ENCODE measurements at regions not wholly inside any gene's neighbourhood (a gene's known extent, or its start where the extent isn't known, plus 50 kb on each side); places are given as distances from the start of the nearest gene placed in this dataset.

DNA sequence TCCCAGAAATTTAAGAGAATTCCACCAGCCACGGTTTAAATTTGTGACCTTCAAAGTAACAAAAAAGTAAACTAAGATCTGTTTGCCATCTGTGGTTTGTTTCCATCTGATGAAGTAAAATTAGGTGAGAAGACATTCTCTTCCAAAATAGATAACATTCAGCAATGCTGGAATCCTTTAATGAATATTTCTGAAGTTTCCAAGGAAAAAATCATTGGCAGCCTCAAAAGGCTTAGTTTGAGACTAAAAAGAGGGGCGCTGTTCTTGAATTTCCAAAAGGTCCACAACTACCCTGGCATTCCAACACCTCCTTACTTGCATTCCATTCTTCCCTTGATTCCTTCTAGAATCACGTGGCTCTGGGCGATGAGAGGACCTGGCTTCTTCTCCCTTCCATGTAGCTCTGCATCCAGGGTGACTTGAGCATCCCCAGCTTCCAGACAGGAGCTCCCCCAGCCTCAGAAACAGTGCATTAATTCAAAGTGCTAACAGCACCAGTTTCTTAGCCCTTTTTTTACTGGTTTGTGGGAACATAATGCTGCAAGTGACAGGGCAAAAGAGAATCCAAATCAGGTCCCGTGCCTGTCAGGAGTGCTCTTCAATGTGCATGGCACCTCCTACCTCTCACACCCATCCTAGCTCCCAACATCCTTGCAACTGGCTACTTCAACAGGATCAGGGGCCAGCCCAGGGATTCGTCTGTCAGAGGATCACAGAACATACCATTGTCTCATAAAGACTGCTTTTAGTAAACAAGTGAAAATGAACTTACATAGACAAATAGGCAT is 191.5 kb upstream of the S1PR3 start:
- no peak for DNase-seq

GRCh38 chr9:88800329-88800682 is 191.0 kb upstream of the S1PR3 start:
- DNase-seq = no peak

GRCh38 chr9:88801214-88801796 is 190.0 kb upstream of the S1PR3 start:
- DNase-seq = no peak

DNA sequence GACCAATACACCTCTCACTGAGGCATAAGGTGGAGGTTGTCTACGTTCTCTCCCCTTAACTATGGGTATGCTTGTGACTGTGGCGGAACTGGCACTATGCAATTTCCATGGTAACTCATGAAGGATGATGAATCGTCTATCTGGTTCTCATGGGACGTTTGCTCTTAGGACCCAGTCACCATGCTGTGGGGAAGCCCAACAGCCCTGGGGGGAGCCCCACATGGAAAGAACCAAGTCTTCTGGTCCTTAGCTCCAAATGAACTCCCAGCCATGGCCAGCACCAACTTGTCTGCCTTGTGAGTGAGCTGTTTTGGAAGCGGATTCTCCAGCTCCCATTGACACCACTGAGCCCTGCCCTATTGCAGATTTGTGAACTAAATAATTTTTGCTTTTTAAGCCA is 188.7 kb upstream of the S1PR3 start:
- DNase-seq = no peak

GRCh38 chr9:88803546-88804253 is 187.6 kb upstream of the S1PR3 start:
- peak; percentile 61 for DNase-seq

- DNase-seq = no peak
Observed at GRCh38 chr9:88804254-88804596, 187.0 kb upstream of the S1PR3 start.

GRCh38 chr9:88805217-88805943 is 185.9 kb upstream of the S1PR3 start:
- no peak for DNase-seq

- no peak for DNase-seq
Observed at GRCh38 chr9:88807426-88807825, 183.8 kb upstream of the S1PR3 start.

- DNase-seq = peak; percentile 18
Observed at GRCh38 chr9:88808019-88808656, 183.1 kb upstream of the S1PR3 start.

DNA sequence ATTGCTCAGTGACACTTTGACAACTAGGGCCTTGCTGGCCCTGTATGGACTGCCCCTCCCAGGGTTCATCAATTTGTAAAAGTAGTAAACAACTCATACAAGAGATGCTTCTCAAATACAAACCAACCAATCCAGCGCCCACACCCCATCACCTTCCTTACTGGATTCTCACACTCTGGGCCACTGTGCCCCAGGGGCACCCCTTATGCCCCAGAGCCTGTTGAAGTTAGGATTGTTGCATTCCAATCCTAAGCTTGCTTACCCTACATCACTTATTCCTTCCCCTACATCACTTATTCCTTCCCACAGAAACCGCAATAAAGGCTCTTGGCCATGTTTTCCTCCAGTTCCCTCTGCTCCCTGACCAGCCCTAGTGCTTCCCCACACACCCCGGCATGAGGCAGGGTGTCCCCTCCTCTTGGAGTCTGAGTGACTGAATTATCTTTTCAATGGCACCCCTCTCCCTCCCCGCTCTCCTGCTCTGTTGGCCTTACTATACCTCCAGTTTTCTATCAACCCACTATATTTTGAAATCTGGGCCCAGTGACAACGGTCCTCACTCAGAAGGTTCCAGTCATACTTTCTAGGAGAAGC is 182.4 kb upstream of the S1PR3 start:
- DNase-seq = no peak

DNA sequence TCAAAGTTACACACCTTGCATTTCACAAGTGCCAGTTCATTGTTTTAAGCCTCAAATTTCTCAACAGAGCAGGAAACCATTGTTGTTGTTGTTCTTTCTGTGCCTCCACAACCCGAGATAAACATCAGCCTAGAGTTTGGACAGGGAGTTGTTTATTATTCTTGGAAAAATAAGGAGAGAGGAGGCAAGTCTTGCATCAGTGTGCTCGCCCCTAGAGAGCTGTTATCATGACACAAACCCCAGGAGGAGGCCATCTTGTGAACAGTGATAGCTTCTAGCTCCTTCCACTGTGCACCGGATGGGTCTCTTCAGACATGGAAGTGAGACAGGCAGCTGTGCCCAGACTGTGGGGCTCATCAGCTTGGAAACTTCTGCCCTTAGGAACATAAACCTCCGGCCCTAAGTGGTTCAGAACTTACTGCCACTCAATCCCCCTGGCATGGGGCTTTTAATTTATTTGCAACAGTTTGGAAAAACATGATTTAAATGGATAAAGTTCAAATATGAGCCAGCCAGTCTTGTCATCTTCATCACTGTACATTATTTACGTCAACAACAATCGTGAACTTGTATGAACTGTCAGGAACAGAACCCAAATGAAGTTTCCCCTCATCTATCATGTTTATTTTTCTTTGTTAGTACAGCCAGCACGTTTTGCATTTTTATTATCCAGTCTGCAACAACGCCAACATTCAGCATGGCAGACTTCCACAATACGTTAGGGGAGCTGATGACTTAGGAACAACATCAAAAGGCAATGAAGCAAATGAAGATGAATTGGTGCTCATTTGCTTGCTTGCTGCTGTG is 181.7 kb upstream of the S1PR3 start:
- no peak for DNase-seq

DNA sequence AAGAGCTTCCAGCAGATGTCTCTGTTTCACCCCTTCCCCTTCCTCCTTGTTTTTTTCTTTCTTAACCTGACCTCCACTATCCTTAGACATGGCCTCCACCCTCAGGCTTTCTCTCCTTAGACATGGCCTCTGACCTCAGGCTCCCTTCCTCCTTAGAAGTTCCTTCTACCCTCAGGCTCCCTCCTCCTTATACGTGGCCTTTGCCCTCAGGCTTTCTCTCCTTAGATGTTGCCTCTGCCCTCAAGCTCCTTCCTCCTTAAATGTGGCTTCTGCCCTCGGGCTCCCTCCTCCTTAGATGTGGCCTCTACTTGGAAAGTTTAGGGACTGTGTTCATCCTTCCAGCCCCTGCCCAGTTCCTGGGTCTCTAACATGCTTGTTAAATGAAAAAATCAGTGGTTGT is 180.4 kb upstream of the S1PR3 start:
- no peak for DNase-seq

GRCh38 chr9:88811511-88811910 is 179.8 kb upstream of the S1PR3 start:
- DNase-seq = no peak

- DNase-seq = no peak
Observed at GRCh38 chr9:88812938-88813637, 178.2 kb upstream of the S1PR3 start.

- DNase-seq = no peak
Observed at GRCh38 chr9:88813638-88814209, 177.5 kb upstream of the S1PR3 start.

- DNase-seq = peak; percentile 85
Observed at GRCh38 chr9:88814577-88814976, 176.7 kb upstream of the S1PR3 start.

GRCh38 chr9:88816141-88816540 is 175.1 kb upstream of the S1PR3 start:
- DNase-seq = peak; percentile 86

DNA sequence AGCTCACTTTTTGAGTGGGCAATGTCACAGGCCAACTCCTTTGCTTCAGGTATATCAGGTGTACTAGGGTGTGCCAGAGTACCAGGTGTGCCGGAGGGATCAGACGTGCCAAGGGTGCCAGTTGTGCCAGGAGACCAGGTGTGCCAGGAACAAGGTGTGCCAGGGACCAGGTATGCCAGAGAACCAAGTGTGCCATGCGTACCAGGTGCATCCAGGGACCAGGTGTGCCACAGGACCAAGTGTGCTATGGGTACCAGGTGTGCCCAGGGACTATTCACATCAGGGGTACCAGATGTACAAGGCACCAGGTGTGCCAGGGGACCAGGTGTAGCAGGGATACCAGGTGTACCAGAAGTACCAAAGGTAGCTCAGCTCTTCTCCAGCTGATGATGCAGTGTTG is 174.7 kb upstream of the S1PR3 start:
- DNase-seq = no peak

DNA sequence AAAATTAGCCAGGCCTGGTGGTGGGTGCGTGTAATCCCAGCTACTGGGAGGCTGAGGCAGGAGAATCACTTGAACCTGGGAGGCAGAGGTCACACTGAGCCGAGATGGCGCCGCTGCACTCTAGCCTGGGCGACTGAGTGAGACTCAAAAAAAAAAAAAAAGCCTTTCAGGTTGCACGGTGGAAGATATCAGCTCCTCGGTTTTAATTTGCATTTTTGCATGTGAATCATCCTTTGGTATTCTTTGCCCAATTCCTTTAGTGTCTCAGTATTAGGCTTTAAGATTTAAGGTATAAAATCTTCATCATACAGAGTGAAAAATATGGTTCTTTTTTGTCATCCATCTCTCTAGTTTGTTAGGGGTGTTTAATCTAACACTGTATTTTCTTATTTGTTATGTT is 173.6 kb upstream of the S1PR3 start:
- peak; percentile 29 for DNase-seq

- peak; percentile 74 for DNase-seq
Observed at GRCh38 chr9:88818495-88819201, 172.6 kb upstream of the S1PR3 start.
